Naive thymus-derived CD8-positive, alpha-beta T cell (primary cell): ENCODE measurements at regions not wholly inside any gene's neighbourhood (a gene's known extent, or its start where the extent isn't known, plus 50 kb on each side); places are given as distances from the start of the nearest gene placed in this dataset.
"Not testable (repeated sequence)": the region's sequence is repeated elsewhere in the genome, so short reads cannot be mapped to it uniquely, and the experiment has no call there.

ENCODE experiments used
- ATAC-seq, 2 donors: fragments of 150-1000 bp; cut with Tn5 transposase in 1 of 2; sonication (Bioruptor Pico), chemical (Tn5 transposase) in 1 of 2; 1 replicate in 1 of 2; 2 replicates in 1 of 2; pipeline ENCODE4 v1.10.0; 2021; ENCODE audit warnings: mild to moderate bottlenecking in 2 of 2, moderate library complexity in 2 of 2
- POLR2A ChIA-PET: fragments of 350-600 bp; sonication (Branson Sonifier 250); formaldehyde crosslinking; loops from one replicate; lab custom pipeline; 2021; ENCODE audit warnings: antibody characterized with exemption; lab: Charles Lee
- DNase-seq, 10 donors: peaks; one replicate each; pipeline versions ENCODE4 v3.0.0 to v3.0.0-alpha.2; 2020 to 2022
- H3K27ac Mint-ChIP-seq, 10 donors: one replicate each; pipeline ENCODE4 v1.8.0; 2020 to 2022; ENCODE audit warnings: mild to moderate bottlenecking in 10 of 10, mixed read lengths in 10 of 10, moderate library complexity in 4 of 10, inconsistent platforms in 1 of 10
- H3K27me3 Mint-ChIP-seq, 5 donors: one replicate each; pipeline ENCODE4 v1.8.0; 2021 to 2022; ENCODE audit warnings: mixed read lengths in 5 of 5
- H3K36me3 Mint-ChIP-seq, 3 donors: one replicate each; pipeline ENCODE4 v1.8.0; 2020 to 2022; ENCODE audit warnings: mixed read lengths in 3 of 3, mild to moderate bottlenecking in 2 of 3, inconsistent platforms in 1 of 3
- H3K4me1 Mint-ChIP-seq, 4 donors: one replicate each; pipeline ENCODE4 v1.8.0; 2021 to 2022; ENCODE audit warnings: mixed read lengths in 4 of 4
- H3K4me3 Mint-ChIP-seq, 10 donors: one replicate each; pipeline ENCODE4 v1.8.0; 2020 to 2022; ENCODE audit warnings: mild to moderate bottlenecking in 10 of 10, mixed read lengths in 10 of 10, moderate library complexity in 6 of 10, inconsistent platforms in 1 of 10
- H3K9me3 Mint-ChIP-seq, 9 donors: one replicate each; pipeline ENCODE4 v1.8.0; 2020 to 2022; ENCODE audit warnings: mixed read lengths in 9 of 9, mild to moderate bottlenecking in 3 of 9, inconsistent platforms in 1 of 9, moderate library complexity in 1 of 9

- POLR2A ChIA-PET = no interaction called here
- Mint-ChIP-seq H3K36me3 (peaks cover 0 to 6% (median 0%) of the 10 kb centered on the region in 3 donors), H3K4me1 (no peaks in the 10 kb centered on the region), H3K4me3 (no peak overlapping the region), H3K9me3 (peaks cover 0 to 36% (median 6%) of the 10 kb centered on the region in 9 donors), H3K27ac (no peak overlapping the region), H3K27me3 (no peaks in the 10 kb centered on the region)
- no peak for ATAC-seq
- DNase-seq = no peak
These were observed 2361.2 kb downstream of the ARAP2 start for GRCh38 chr4:33883111-33883510.

GRCh38 chr4:33886356-33886755, 2358.0 kb downstream of the ARAP2 start:
- no peaks in the 10 kb centered on the region for H3K27me3 Mint-ChIP-seq
- H3K36me3 Mint-ChIP-seq = no peaks in the 10 kb centered on the region
- ATAC-seq (no peak), DNase-seq (no peak)
- no peak overlapping the region for H3K4me3 Mint-ChIP-seq
- H3K4me1 Mint-ChIP-seq = no peaks in the 10 kb centered on the region
- no peak overlapping the region for H3K27ac Mint-ChIP-seq
- H3K9me3 Mint-ChIP-seq = peaks cover 0 to 35% (median 8%) of the 10 kb centered on the region in 9 donors
- POLR2A ChIA-PET = no interaction called here

GRCh38 chr4:33890841-33891240, 2353.5 kb downstream of the ARAP2 start:
- POLR2A ChIA-PET = no interaction called here
- peaks cover 0 to 39% (median 8%) of the 10 kb centered on the region in 9 donors for H3K9me3 Mint-ChIP-seq

GRCh38 chr4:33911959-33912358, 2332.4 kb downstream of the ARAP2 start:
- Mint-ChIP-seq H3K36me3 (no peaks in the 10 kb centered on the region), H3K27ac (no peak overlapping the region), H3K9me3 (peaks cover 2 to 25% (median 12%) of the 10 kb centered on the region in 9 donors), H3K4me1 (no peaks in the 10 kb centered on the region), H3K4me3 (no peak overlapping the region), H3K27me3 (no peaks in the 10 kb centered on the region)
- POLR2A ChIA-PET = no interaction called here
- DNase-seq = no peak
- ATAC-seq = no peak

More at GRCh38 chr4:33890841-33891240, 2353.5 kb downstream of the ARAP2 start:
- ATAC-seq (no peak), DNase-seq (no peak)
- H3K4me1 Mint-ChIP-seq = no peaks in the 10 kb centered on the region
- no peaks in the 10 kb centered on the region for H3K27me3 Mint-ChIP-seq
- no peaks in the 10 kb centered on the region for H3K36me3 Mint-ChIP-seq
- H3K27ac Mint-ChIP-seq = no peak overlapping the region
- H3K4me3 Mint-ChIP-seq = no peak overlapping the region

GRCh38 chr4:33914386-33914785, 2329.9 kb downstream of the ARAP2 start:
- H3K4me1 Mint-ChIP-seq = no peaks in the 10 kb centered on the region
- ATAC-seq (no peak), DNase-seq (no peak)
- peaks cover 0 to 37% (median 6%) of the 10 kb centered on the region in 9 donors for H3K9me3 Mint-ChIP-seq
- H3K27me3 Mint-ChIP-seq = no peaks in the 10 kb centered on the region
- POLR2A ChIA-PET = no interaction called here
- H3K4me3 Mint-ChIP-seq = no peak overlapping the region
- H3K27ac Mint-ChIP-seq = no peak overlapping the region
- no peaks in the 10 kb centered on the region for H3K36me3 Mint-ChIP-seq

GRCh38 chr4:33923469-33923868, 2320.8 kb downstream of the ARAP2 start:
- Mint-ChIP-seq H3K4me3 (no peak overlapping the region), H3K9me3 (peaks cover 2 to 19% (median 6%) of the 10 kb centered on the region in 9 donors), H3K27me3 (peaks cover 0 to 1% (median 0%) of the 10 kb centered on the region in 5 donors), H3K36me3 (peaks cover 0 to 8% (median 0%) of the 10 kb centered on the region in 3 donors), H3K4me1 (no peaks in the 10 kb centered on the region), H3K27ac (no peak overlapping the region)
- POLR2A ChIA-PET = no interaction called here
- DNase-seq (no peak), ATAC-seq (no peak)

GRCh38 chr4:33924239-33924638, 2320.1 kb downstream of the ARAP2 start:
- peaks cover 0 to 1% (median 0%) of the 10 kb centered on the region in 5 donors for H3K27me3 Mint-ChIP-seq
- no peak overlapping the region for H3K4me3 Mint-ChIP-seq
- ATAC-seq (no peak), DNase-seq (no peak)
- peaks cover 0 to 8% (median 0%) of the 10 kb centered on the region in 3 donors for H3K36me3 Mint-ChIP-seq
- POLR2A ChIA-PET = no interaction called here
- H3K9me3 Mint-ChIP-seq = peaks cover 0 to 17% (median 6%) of the 10 kb centered on the region in 9 donors
- no peaks in the 10 kb centered on the region for H3K4me1 Mint-ChIP-seq
- H3K27ac Mint-ChIP-seq = no peak overlapping the region

GRCh38 chr4:33924811-33925210, 2319.5 kb downstream of the ARAP2 start:
- POLR2A ChIA-PET = no interaction called here
- Mint-ChIP-seq H3K27me3 (peaks cover 0 to 1% (median 0%) of the 10 kb centered on the region in 5 donors), H3K4me1 (no peaks in the 10 kb centered on the region)

GRCh38 chr4:33930497-33930896, 2313.8 kb downstream of the ARAP2 start:
- DNase-seq (no peak), ATAC-seq (no peak)
- Mint-ChIP-seq H3K36me3 (peaks cover 0 to 4% (median 0%) of the 10 kb centered on the region in 3 donors), H3K4me1 (no peaks in the 10 kb centered on the region), H3K9me3 (peaks cover 0 to 16% (median 8%) of the 10 kb centered on the region in 9 donors), H3K4me3 (no peak overlapping the region), H3K27me3 (peaks cover 0 to 1% (median 0%) of the 10 kb centered on the region in 5 donors), H3K27ac (no peak overlapping the region)
- POLR2A ChIA-PET = no interaction called here

More at GRCh38 chr4:33924811-33925210, 2319.5 kb downstream of the ARAP2 start:
- DNase-seq = no peak
- no peak overlapping the region for H3K27ac Mint-ChIP-seq
- no peak overlapping the region for H3K4me3 Mint-ChIP-seq
- H3K36me3 Mint-ChIP-seq = peaks cover 0 to 8% (median 0%) of the 10 kb centered on the region in 3 donors
- no peak for ATAC-seq
- H3K9me3 Mint-ChIP-seq = peaks cover 0 to 17% (median 5%) of the 10 kb centered on the region in 9 donors

- POLR2A ChIA-PET = no interaction called here
- peaks cover 0 to 4% (median 0%) of the 10 kb centered on the region in 3 donors for H3K36me3 Mint-ChIP-seq
- H3K4me1 Mint-ChIP-seq = no peaks in the 10 kb centered on the region
- H3K27me3 Mint-ChIP-seq = peaks cover 0 to 1% (median 0%) of the 10 kb centered on the region in 5 donors
- H3K4me3 Mint-ChIP-seq = no peak overlapping the region
- no peak for DNase-seq
- peaks cover 0 to 16% (median 9%) of the 10 kb centered on the region in 9 donors for H3K9me3 Mint-ChIP-seq
- H3K27ac Mint-ChIP-seq = no peak overlapping the region
- no peak for ATAC-seq
These were observed 2313.3 kb downstream of the ARAP2 start for GRCh38 chr4:33931026-33931425.

- Mint-ChIP-seq H3K27me3 (no peaks in the 10 kb centered on the region), H3K27ac (no peak overlapping the region), H3K4me3 (no peak overlapping the region), H3K9me3 (peaks cover 0 to 16% (median 3%) of the 10 kb centered on the region in 9 donors), H3K4me1 (no peaks in the 10 kb centered on the region), H3K36me3 (no peaks in the 10 kb centered on the region)
- DNase-seq = no peak
- POLR2A ChIA-PET = no interaction called here
- no peak for ATAC-seq
These were observed 2304.0 kb downstream of the ARAP2 start for GRCh38 chr4:33940281-33940680.

- no peaks in the 10 kb centered on the region for H3K27me3 Mint-ChIP-seq
- POLR2A ChIA-PET = no interaction called here
- ATAC-seq = no peak
- H3K36me3 Mint-ChIP-seq = no peaks in the 10 kb centered on the region
- no peak overlapping the region for H3K27ac Mint-ChIP-seq
- DNase-seq = no peak
- no peaks in the 10 kb centered on the region for H3K4me1 Mint-ChIP-seq
- H3K9me3 Mint-ChIP-seq = peaks cover 0 to 16% (median 3%) of the 10 kb centered on the region in 9 donors
- H3K4me3 Mint-ChIP-seq = no peak overlapping the region
These were observed 2302.5 kb downstream of the ARAP2 start for GRCh38 chr4:33941854-33942253.

GRCh38 chr4:33948921-33949320, 2295.4 kb downstream of the ARAP2 start:
- POLR2A ChIA-PET = no interaction called here
- Mint-ChIP-seq H3K9me3 (peaks cover 0 to 28% (median 4%) of the 10 kb centered on the region in 9 donors), H3K27me3 (no peaks in the 10 kb centered on the region), H3K4me3 (no peak overlapping the region), H3K4me1 (no peaks in the 10 kb centered on the region), H3K36me3 (no peaks in the 10 kb centered on the region), H3K27ac (no peak overlapping the region)
- DNase-seq = no peak
- ATAC-seq = no peak

GRCh38 chr4:33953848-33954247, 2290.5 kb downstream of the ARAP2 start:
- peaks cover 3 to 44% (median 14%) of the 10 kb centered on the region in 9 donors for H3K9me3 Mint-ChIP-seq
- H3K27me3 Mint-ChIP-seq, H3K27ac Mint-ChIP-seq, ATAC-seq, POLR2A ChIA-PET, H3K36me3 Mint-ChIP-seq, H3K4me3 Mint-ChIP-seq, H3K4me1 Mint-ChIP-seq, DNase-seq: not testable (repeated sequence)
